GM23248 (cell line): ENCODE measurements at regions not wholly inside any gene's neighbourhood (a gene's known extent, or its start where the extent isn't known, plus 50 kb on each side); places are given as distances from the start of the nearest gene placed in this dataset.

Experiments
- EZH2 ChIP-seq: fragments of 200-600 bp; sonication (generic); IDR thresholded peaks from 2 replicates; pipeline ENCODE4 v1.6.1; 2018; ENCODE audit warnings: antibody characterized with exemption, mild to moderate bottlenecking; ENCODE audit not compliant: insufficient read depth, poor library complexity, severe bottlenecking
- EZH2phosphoT487 ChIP-seq: fragments of 200-600 bp; sonication (generic); IDR thresholded peaks from 2 replicates; pipeline ENCODE4 v1.6.1; 2018; ENCODE audit warnings: antibody characterized with exemption, moderate library complexity, mild to moderate bottlenecking, low read depth; ENCODE audit not compliant: insufficient read depth

GRCh38 chr20:61125546-61126180 lies 126.4 kb upstream of the CDH4 start:
- TF ChIP-seq EZH2: no peak
- TF ChIP-seq EZH2phosphoT487: no peak
